Vagina (tissue), 2 donors: ENCODE measurements at regions not wholly inside any gene's neighbourhood (a gene's known extent, or its start where the extent isn't known, plus 50 kb on each side); places are given as distances from the start of the nearest gene placed in this dataset.
"Not testable (repeated sequence)": the region's sequence is repeated elsewhere in the genome, so short reads cannot be mapped to it uniquely, and the experiment has no call there.

Experiments
- DNase-seq, 2 donors: peaks; one replicate each; pipeline ENCODE4 v3.0.0-alpha.2; 2017; ENCODE audit errors: extremely low spot score in 2 of 2
- H3K27ac ChIP-seq: fragments of 200-600 bp; sonication (generic); one replicate; pipeline ENCODE4 v1.5.1; 2019
- H3K27me3 ChIP-seq: fragments of 200-600 bp; sonication (generic); one replicate; pipeline ENCODE4 v1.5.1; 2019
- H3K36me3 ChIP-seq, 2 donors: fragments of 200-600 bp; sonication (generic); one replicate each; pipeline ENCODE4 v1.5.1; 2017 to 2019
- H3K4me1 ChIP-seq: fragments of 200-600 bp; sonication (generic); one replicate; pipeline ENCODE4 v1.5.1; 2019
- H3K4me3 ChIP-seq, 2 donors: fragments of 200-600 bp; sonication (generic); 1 replicate in 1 of 2; 2 replicates in 1 of 2; pipeline ENCODE4 v1.5.1; 2016 to 2019
- H3K9me3 ChIP-seq: fragments of 200-600 bp; sonication (generic); one replicate; pipeline ENCODE4 v1.5.1; 2019
- CTCF ChIP-seq, 3 experiments: fragments of 450-650 bp in 2 of 3; fragments of 200-600 bp in 1 of 3; sonication (generic) in 1 of 3; IDR thresholded peaks; one replicate each; pipeline ENCODE4 v1.5.1; 2017 to 2019; ENCODE audit warnings: antibody characterized with exemption in 3 of 3, mild to moderate bottlenecking in 2 of 3, moderate library complexity in 2 of 3
- POLR2A ChIP-seq, 2 donors: fragments of 450-650 bp; IDR thresholded peaks; one replicate each; pipeline ENCODE4 v1.6.1; 2017; ENCODE audit warnings: antibody characterized with exemption in 2 of 2, mild to moderate bottlenecking in 2 of 2, moderate library complexity in 2 of 2
- POLR2AphosphoS5 ChIP-seq, 2 donors: sonication (generic); formaldehyde crosslinking; IDR thresholded peaks; one replicate each; pipeline ENCODE4 v1.9.0; 2017; ENCODE audit warnings: antibody characterized with exemption in 2 of 2, mild to moderate bottlenecking in 2 of 2, low read depth in 1 of 2; ENCODE audit not compliant: insufficient read depth in 1 of 2
- intact Hi-C: fragments of 100-400 bp; cut with DNase I; formaldehyde crosslinking; loops from one replicate; pipeline ENCODE4 v1.15.1; 2023

DNA sequence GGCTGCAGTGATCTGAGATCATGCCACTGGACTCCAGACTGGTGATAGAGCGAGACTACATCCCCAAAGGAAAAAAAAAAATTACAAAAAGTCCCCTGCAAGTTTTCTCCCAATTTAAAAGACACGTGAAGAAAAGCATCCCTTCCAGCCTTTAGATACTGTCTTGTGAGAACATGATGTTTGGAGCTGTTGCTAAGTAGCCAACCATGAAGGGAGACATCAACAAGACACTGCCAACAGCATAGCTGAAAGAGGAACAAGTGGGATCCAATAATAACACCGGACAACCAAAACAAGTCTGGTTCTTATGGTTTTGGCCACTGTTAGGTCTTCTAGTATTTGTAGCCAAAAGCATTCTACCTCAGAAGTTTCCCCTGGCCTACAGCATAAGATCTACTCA lies 118.9 kb upstream of the CCDC180 start:
- H3K27me3 ChIP-seq: no peaks in the 10 kb centered on the region
- H3K4me1 ChIP-seq: no peaks in the 10 kb centered on the region
- no peak overlapping the region for H3K27ac ChIP-seq
- H3K4me3 ChIP-seq: no peak overlapping the region
- DNase-seq: no peak
- H3K36me3 ChIP-seq: no peaks in the 10 kb centered on the region
- H3K9me3 ChIP-seq: no peaks in the 10 kb centered on the region
- TF ChIP-seq POLR2AphosphoS5 (IDR thresholded peaks at IDR 0.05; ENCODE audit: insufficient read depth in 1 of 2, low read depth in 1 of 2): no peak
- no peak for TF ChIP-seq CTCF (IDR thresholded peaks at IDR 0.05)
- no peak for TF ChIP-seq POLR2A (IDR thresholded peaks at IDR 0.05)
- intact Hi-C loops: no loop called here

- H3K4me3 ChIP-seq, H3K36me3 ChIP-seq, intact Hi-C loops, H3K27me3 ChIP-seq, H3K9me3 ChIP-seq, H3K27ac ChIP-seq, H3K4me1 ChIP-seq, DNase-seq: not testable (repeated sequence)
Measured at GRCh38 chr9:97187706-97188105, 119.8 kb upstream of the CCDC180 start.

GRCh38 chr9:97186493-97186892 lies 121.0 kb upstream of the CCDC180 start:
- Histone ChIP-seq H3K4me3 (no peak overlapping the region), H3K27ac (no peak overlapping the region), H3K9me3 (no peaks in the 10 kb centered on the region), H3K36me3 (no peaks in the 10 kb centered on the region), H3K4me1 (no peaks in the 10 kb centered on the region), H3K27me3 (no peaks in the 10 kb centered on the region)
- DNase-seq: no peak
- intact Hi-C loops: no loop called here
- TF ChIP-seq POLR2AphosphoS5 (IDR thresholded peaks at IDR 0.05; ENCODE audit: insufficient read depth in 1 of 2, low read depth in 1 of 2) (no peak), POLR2A (IDR thresholded peaks at IDR 0.05) (no peak), CTCF (IDR thresholded peaks at IDR 0.05) (no peak)

GRCh38 chr9:97182532-97182931 lies 124.9 kb upstream of the CCDC180 start:
- H3K36me3 ChIP-seq, H3K4me1 ChIP-seq, H3K4me3 ChIP-seq, intact Hi-C loops, H3K27ac ChIP-seq, H3K27me3 ChIP-seq, DNase-seq, H3K9me3 ChIP-seq: not testable (repeated sequence)

DNA sequence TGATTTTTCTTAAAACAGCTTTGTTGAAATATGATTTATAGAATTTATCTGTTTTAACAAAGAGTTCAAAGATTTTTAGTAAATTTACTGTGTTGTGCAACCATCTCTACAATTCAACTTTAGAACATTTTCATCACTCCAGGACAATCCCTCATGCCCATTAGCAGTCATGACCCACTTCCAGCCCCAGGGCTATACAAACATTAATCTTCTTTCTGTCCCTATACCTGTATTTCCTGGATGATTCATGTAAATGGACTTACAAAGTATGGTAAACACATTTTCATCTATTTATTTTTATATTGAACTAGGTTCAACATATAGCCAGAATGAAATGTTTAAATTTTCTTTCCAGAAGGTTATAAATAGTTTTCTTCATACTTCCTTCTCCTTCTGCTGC lies 127.8 kb upstream of the CCDC180 start:
- H3K4me1 ChIP-seq: no peaks in the 10 kb centered on the region
- intact Hi-C loops: no loop called here
- no peaks in the 10 kb centered on the region for H3K27me3 ChIP-seq
- no peak overlapping the region for H3K27ac ChIP-seq
- H3K9me3 ChIP-seq: no peaks in the 10 kb centered on the region
- TF ChIP-seq POLR2AphosphoS5 (IDR thresholded peaks at IDR 0.05; ENCODE audit: insufficient read depth in 1 of 2, low read depth in 1 of 2) (no peak), POLR2A (IDR thresholded peaks at IDR 0.05) (no peak), CTCF (IDR thresholded peaks at IDR 0.05) (no peak)
- H3K36me3 ChIP-seq: no peaks in the 10 kb centered on the region
- DNase-seq: no peak
- H3K4me3 ChIP-seq: no peak overlapping the region

DNA sequence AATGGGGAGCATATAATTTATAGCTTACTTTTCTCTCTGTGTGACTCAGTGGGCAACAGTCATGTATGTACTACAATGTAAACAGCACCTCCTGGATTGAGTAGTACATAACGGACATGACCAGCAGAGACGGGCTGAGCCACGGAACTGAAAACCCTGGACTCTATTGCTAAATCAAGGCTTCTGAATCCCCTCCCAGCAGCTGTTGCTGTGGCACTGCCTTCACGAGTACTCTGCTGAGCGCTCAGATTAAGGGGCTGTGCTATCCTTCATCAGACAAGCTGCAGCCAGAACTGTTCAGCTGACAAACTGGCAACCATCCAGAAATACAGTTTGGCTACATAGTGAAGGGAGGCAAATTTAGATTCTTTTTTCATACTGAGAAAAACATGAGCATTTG lies 131.3 kb upstream of the CCDC180 start:
- DNase-seq: no peak
- Histone ChIP-seq H3K4me3 (no peak overlapping the region), H3K27ac (no peak overlapping the region), H3K4me1 (no peaks in the 10 kb centered on the region), H3K36me3 (no peaks in the 10 kb centered on the region), H3K9me3 (no peaks in the 10 kb centered on the region), H3K27me3 (no peaks in the 10 kb centered on the region)
- intact Hi-C loops: no loop called here
- TF ChIP-seq CTCF (IDR thresholded peaks at IDR 0.05) (no peak), POLR2AphosphoS5 (IDR thresholded peaks at IDR 0.05; ENCODE audit: insufficient read depth in 1 of 2, low read depth in 1 of 2) (no peak), POLR2A (IDR thresholded peaks at IDR 0.05) (no peak)

- intact Hi-C loops, H3K27me3 ChIP-seq, H3K36me3 ChIP-seq, H3K9me3 ChIP-seq, H3K4me3 ChIP-seq, DNase-seq, H3K27ac ChIP-seq, H3K4me1 ChIP-seq: not testable (repeated sequence)
Measured at GRCh38 chr9:97168174-97168573, 129.2 kb upstream of the CTSV start.

GRCh38 chr9:97166496-97167138 lies 127.7 kb upstream of the CTSV start:
- H3K4me3 ChIP-seq, H3K4me1 ChIP-seq, DNase-seq, H3K27ac ChIP-seq, H3K9me3 ChIP-seq, intact Hi-C loops, H3K27me3 ChIP-seq, H3K36me3 ChIP-seq: not testable (repeated sequence)
